ENCODE measurements at regions not wholly inside any gene's neighbourhood (a gene's known extent, or its start where the extent isn't known, plus 50 kb on each side); places are given as distances from the start of the nearest gene placed in this dataset.
"Not testable (repeated sequence)": the region's sequence is repeated elsewhere in the genome, so short reads cannot be mapped to it uniquely, and the experiment has no call there.

DNA sequence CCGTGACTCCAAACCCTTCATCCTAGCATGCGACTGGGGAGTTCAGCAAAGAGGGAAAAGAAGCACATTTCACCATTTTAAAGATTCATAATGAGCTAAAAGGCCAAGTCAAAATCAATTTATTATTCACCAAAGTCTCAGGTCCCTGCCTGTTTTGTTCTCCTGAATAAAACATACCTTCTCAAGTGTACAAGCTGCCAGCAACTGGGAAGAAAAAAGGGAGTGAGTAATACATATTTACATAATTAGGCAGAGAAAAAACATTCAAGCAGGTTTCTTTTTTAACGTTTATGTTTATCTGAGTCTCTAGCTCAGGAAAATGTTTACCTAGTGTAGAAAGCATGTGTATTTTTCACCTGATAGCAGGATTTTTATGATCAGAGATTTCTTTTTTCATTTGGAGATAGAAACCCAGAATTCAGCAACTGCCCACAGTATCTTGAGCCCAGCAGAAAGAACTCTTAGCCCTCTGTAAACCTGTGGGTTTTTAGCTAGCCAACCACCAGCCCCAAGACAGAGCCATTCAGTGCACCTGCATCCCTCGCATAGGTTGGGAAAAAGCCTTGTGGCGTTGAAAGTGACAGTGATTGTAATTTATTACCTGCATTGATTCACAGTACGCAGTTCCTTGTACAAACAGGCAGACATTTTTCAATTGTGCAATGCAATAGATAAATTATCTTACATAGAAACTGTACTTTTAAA lies 117.9 kb upstream of the GRIA1 start:
- TF ChIP-seq, protein P1, sequence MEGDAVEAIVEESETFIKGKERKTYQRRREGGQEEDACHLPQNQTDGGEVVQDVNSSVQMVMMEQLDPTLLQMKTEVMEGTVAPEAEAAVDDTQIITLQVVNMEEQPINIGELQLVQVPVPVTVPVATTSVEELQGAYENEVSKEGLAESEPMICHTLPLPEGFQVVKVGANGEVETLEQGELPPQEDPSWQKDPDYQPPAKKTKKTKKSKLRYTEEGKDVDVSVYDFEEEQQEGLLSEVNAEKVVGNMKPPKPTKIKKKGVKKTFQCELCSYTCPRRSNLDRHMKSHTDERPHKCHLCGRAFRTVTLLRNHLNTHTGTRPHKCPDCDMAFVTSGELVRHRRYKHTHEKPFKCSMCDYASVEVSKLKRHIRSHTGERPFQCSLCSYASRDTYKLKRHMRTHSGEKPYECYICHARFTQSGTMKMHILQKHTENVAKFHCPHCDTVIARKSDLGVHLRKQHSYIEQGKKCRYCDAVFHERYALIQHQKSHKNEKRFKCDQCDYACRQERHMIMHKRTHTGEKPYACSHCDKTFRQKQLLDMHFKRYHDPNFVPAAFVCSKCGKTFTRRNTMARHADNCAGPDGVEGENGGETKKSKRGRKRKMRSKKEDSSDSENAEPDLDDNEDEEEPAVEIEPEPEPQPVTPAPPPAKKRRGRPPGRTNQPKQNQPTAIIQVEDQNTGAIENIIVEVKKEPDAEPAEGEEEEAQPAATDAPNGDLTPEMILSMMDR (IDR thresholded peaks at IDR 0.05; ENCODE audit: low read depth, low read length), result no peak
- no peak for DNase-seq (ENCODE audit: extremely low read depth, low read depth)

DNA sequence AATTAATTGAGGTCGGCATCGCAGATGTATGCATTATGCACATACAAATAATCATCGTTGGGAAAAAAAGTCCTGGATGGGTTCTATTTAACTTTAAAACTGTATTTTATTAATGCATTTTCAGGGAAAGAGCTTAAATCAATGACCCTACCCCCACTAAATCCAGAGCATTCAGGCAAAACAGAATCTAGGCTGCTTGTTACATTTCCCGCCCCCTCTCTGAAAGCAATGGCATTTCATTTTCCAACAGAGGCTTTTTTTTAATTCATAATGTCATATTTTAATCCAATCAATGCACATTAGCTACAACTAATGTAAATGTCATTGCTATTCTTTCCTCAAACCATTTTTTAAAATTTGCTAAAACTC lies 117.4 kb upstream of the GRIA1 start:
- no peak for DNase-seq (ENCODE audit: extremely low read depth, low read depth)
- TF ChIP-seq, protein P1 (IDR thresholded peaks at IDR 0.05; ENCODE audit: low read depth, low read length), result no peak

DNA sequence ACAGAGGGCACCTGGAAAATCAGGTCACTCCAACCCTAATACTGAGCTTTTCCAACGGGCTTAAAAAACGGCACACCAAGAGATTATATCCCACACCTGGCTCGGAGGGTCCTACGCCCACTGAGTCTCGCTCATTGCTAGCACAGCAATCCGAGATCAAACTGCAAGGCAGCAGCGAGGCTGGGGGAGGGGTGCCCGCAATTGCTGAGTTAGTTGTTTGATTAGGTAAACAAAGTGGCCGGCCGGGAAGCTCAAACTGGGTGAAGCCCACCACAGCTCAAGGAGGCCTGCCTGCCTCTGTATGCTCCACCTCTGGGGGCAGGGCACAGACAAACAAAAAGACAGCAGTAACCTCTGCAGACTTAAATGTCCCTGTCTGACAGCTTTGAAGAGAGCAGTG lies 108.8 kb upstream of the GRIA1 start:
- not testable (repeated sequence) for DNase-seq (ENCODE audit: extremely low read depth, low read depth)

DNA sequence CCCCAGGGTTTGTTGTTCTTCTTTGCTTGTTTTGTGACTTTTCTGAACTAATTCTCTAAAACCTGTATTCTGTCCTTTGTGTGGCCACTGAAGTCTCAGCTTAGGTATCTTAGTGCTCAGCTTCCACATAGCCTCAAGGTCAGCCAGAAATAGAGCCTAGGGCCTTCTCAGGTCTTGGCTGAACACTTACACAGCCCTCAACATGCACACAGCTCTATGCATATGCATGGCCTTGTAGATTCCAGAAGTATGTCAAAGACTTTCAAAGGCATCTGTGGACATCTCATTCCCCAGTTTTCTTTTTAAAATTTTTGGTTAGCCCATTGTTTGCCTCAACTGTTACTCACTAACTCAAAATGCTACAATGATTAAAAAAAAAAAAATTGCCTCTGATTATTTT lies 99.9 kb upstream of the GRIA1 start:
- TF ChIP-seq, protein P1 (IDR thresholded peaks at IDR 0.05; ENCODE audit: low read depth, low read length), result no peak
- no peak for DNase-seq (ENCODE audit: extremely low read depth, low read depth)

DNA sequence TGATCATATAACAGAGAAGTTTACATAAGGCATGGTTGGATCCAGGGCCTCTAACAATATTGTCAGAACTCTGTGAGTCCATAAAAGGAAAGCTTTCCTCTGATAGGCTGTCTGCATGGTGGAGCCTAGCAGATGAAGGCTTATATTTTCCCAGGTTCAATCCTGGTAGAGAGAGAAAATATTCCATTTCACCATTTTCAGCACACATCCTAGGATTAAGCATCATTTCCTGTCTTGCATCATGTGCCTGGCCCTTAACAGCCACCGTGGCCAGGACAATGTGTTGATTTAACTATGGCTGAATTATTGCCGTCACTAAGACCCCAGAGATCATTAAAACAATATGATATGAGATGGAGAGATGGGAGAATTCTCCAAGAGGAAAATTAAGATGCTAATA lies 90.9 kb upstream of the GRIA1 start:
- TF ChIP-seq, protein P1 (IDR thresholded peaks at IDR 0.05; ENCODE audit: low read depth, low read length), result no peak
- no peak for DNase-seq (ENCODE audit: extremely low read depth, low read depth)

DNA sequence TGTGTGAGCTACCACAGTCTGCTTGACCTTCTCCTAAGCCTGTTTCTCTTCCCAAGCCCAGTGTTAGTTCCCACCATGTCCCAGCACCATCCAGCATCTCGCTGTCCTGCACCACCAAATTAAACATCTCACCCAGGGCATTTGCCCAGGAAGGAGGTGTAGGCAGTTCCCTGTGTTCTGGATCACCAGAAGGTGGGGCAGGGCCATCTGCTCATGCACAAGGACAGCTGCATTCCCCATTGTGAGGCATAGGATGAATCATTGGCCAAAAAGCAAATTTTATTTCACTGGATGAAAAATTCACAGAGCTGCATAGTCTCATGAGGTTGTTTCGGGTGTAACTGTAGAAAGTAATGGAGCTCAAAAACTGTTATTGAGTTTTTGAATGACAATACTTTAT lies 89.5 kb upstream of the GRIA1 start:
- TF ChIP-seq, protein P1 (IDR thresholded peaks at IDR 0.05; ENCODE audit: low read depth, low read length), result no peak
- DNase-seq (ENCODE audit: extremely low read depth, low read depth), result no peak

DNA sequence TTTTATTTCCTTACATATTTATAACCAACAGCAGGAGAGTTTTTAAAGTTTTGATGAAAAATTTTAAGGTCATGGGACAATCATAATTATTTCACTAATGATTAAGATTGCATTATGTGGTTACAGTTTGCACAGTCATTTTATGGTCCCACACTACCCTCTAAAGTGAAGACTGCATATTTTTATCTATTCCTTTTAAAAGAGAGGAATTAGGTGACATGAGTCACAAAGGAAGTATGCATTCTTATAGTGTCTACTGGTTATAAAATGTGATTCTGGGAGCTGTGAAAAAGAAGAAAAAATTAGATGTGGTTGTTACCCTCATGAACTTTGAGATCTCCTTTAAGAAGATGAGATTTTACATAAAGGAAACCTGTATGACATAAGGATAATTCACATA lies 87.9 kb upstream of the GRIA1 start:
- TF ChIP-seq, protein P1 (IDR thresholded peaks at IDR 0.05; ENCODE audit: low read depth, low read length), result no peak
- DNase-seq (ENCODE audit: extremely low read depth, low read depth), result no peak

DNA sequence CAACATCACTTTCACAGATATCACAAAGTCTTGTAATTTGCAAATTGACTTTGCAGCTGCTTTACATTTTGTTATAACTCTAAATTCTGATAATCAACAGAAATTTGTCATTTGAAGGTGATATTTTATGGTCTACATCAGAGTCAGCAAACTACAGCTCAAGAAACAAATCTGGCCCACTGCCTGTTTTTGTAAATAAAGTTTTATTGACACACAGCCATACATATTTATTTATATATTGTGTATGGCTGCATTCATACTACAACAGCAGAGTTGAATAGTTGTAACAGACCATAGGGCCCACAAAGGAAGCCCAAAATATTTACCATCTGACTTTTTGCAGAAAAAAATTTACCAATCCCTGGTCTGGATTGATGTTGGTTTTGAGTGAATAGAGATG lies 87.0 kb upstream of the GRIA1 start:
- TF ChIP-seq, protein P1 (IDR thresholded peaks at IDR 0.05; ENCODE audit: low read depth, low read length), result no peak

More for the DNA sequence above, 87.0 kb upstream of the GRIA1 start:
- DNase-seq (ENCODE audit: extremely low read depth, low read depth), result no peak

All from AG09319 (cell line).